Gastroesophageal sphincter (tissue), 3 donors: ENCODE measurements at regions not wholly inside any gene's neighbourhood (a gene's known extent, or its start where the extent isn't known, plus 50 kb on each side); places are given as distances from the start of the nearest gene placed in this dataset.

ENCODE experiments used
- CTCF ChIP-seq, 4 experiments: fragments of 200-600 bp in 2 of 4; fragments of 450-650 bp in 2 of 4; sonication (generic) in 1 of 4; IDR thresholded peaks; one replicate each; pipeline ENCODE4 v1.5.1; 2017 to 2019; ENCODE audit warnings: antibody characterized with exemption in 4 of 4, mild to moderate bottlenecking in 2 of 4, moderate library complexity in 2 of 4
- EP300 ChIP-seq: sonication (generic); formaldehyde crosslinking; IDR thresholded peaks from one replicate; pipeline ENCODE4 v1.6.1; 2017; ENCODE audit warnings: antibody characterized with exemption, mild to moderate bottlenecking
- POLR2A ChIP-seq, 2 donors: fragments of 450-650 bp; IDR thresholded peaks; one replicate each; pipeline ENCODE4 v1.6.1; 2017; ENCODE audit warnings: antibody characterized with exemption in 2 of 2, mild to moderate bottlenecking in 2 of 2, moderate library complexity in 1 of 2
- POLR2AphosphoS5 ChIP-seq: sonication (generic); formaldehyde crosslinking; IDR thresholded peaks from one replicate; pipeline ENCODE4 v1.6.1; 2017; ENCODE audit warnings: antibody characterized with exemption

- TF ChIP-seq POLR2A (IDR thresholded peaks at IDR 0.05) (no peak), CTCF (IDR thresholded peaks at IDR 0.05) (no peak), POLR2AphosphoS5 (no peak), EP300 (no peak)
Observed at GRCh38 chr9:109560470-109561132, 62.5 kb upstream of the PTPN3 start.
